T-helper 22 cell (primary cell): ENCODE measurements at regions not wholly inside any gene's neighbourhood (a gene's known extent, or its start where the extent isn't known, plus 50 kb on each side); places are given as distances from the start of the nearest gene placed in this dataset.
"Not testable (repeated sequence)": the region's sequence is repeated elsewhere in the genome, so short reads cannot be mapped to it uniquely, and the experiment has no call there.

Experiments
- DNase-seq: peaks from one replicate; pipeline ENCODE4 v3.0.0-alpha.2; 2020; ENCODE audit warnings: low read depth

- no peak for DNase-seq
Observed at GRCh38 chr12:97616946-97617345, 154.3 kb downstream of the RMST start.

GRCh38 chr12:97628962-97629361, 166.4 kb downstream of the RMST start:
- no peak for DNase-seq

GRCh38 chr12:97629382-97629781, 166.8 kb downstream of the RMST start:
- no peak for DNase-seq

- no peak for DNase-seq
Observed at GRCh38 chr12:97630356-97630755, 167.8 kb downstream of the RMST start.

- no peak for DNase-seq
Observed at GRCh38 chr12:97630875-97631274, 168.3 kb downstream of the RMST start.

- no peak for DNase-seq
Observed at GRCh38 chr12:97637770-97638169, 175.2 kb downstream of the RMST start.

GRCh38 chr12:97638739-97639138, 176.1 kb downstream of the RMST start:
- no peak for DNase-seq

- DNase-seq: no peak
Observed at GRCh38 chr12:97639702-97640101, 177.1 kb downstream of the RMST start.

GRCh38 chr12:97640826-97641225, 178.2 kb downstream of the RMST start:
- no peak for DNase-seq

- DNase-seq: no peak
Observed at GRCh38 chr12:97642911-97643310, 180.3 kb downstream of the RMST start.

GRCh38 chr12:97643924-97644323, 181.3 kb downstream of the RMST start:
- DNase-seq: no peak

GRCh38 chr12:97645726-97646125, 183.1 kb downstream of the RMST start:
- DNase-seq: no peak

- no peak for DNase-seq
Observed at GRCh38 chr12:97647142-97647541, 184.5 kb downstream of the RMST start.

- DNase-seq: no peak
Observed at GRCh38 chr12:97650242-97650641, 187.6 kb downstream of the RMST start.

GRCh38 chr12:97656548-97656947, 193.9 kb downstream of the RMST start:
- DNase-seq: not testable (repeated sequence)

GRCh38 chr12:97659117-97659880, 196.7 kb downstream of the RMST start:
- DNase-seq: no peak

GRCh38 chr12:97666263-97666662, 203.7 kb downstream of the RMST start:
- DNase-seq: no peak

- no peak for DNase-seq
Observed at GRCh38 chr12:97672870-97673269, 210.3 kb downstream of the RMST start.

GRCh38 chr12:97680751-97681150, 218.1 kb downstream of the RMST start:
- no peak for DNase-seq

GRCh38 chr12:97681612-97682504, 219.3 kb downstream of the RMST start:
- no peak for DNase-seq

- DNase-seq: no peak
Observed at GRCh38 chr12:97685360-97685759, 222.8 kb downstream of the RMST start.

- DNase-seq: no peak
Observed at GRCh38 chr12:97701901-97702300, 239.3 kb downstream of the RMST start.

GRCh38 chr12:97711392-97711791, 248.8 kb downstream of the RMST start:
- DNase-seq: no peak
